A549 (cell line): ENCODE measurements at regions not wholly inside any gene's neighbourhood (a gene's known extent, or its start where the extent isn't known, plus 50 kb on each side); places are given as distances from the start of the nearest gene placed in this dataset.

Experiments
- ATAC-seq, 2 experiments: fragments of 200-7000 bp in 1 of 2; fragments of >200 bp in 1 of 2; cut with Nextera tagmentation in 1 of 2; cut with Tn5 transposase in 1 of 2; 3 replicates each; pipeline versions ENCODE4 v1.8.0 to v1.9.1; 2018 to 2020; ENCODE audit warnings: mild to moderate bottlenecking in 1 of 2, moderate library complexity in 1 of 2
- CTCF ChIA-PET: fragments of 300-600 bp; sonication (Branson Sonifier 250); formaldehyde crosslinking; extraction: SDS; loops from one replicate; lab custom pipeline; 2021; ENCODE audit warnings: antibody characterized with exemption, inconsistent platforms; lab: Yijun Ruan, JAX
- POLR2A ChIA-PET: fragments of 350-600 bp; formaldehyde crosslinking; extraction: SDS; loops from one replicate; lab custom pipeline; 2021; ENCODE audit warnings: antibody characterized with exemption, inconsistent platforms; lab: Yijun Ruan, JAX
- DNase-seq, 2 experiments: peaks; one replicate each; pipeline versions ENCODE4 v3.0.0 to v3.0.0-alpha.2; 2011 to 2016; ENCODE audit warnings: low read depth in 1 of 2, low spot score in 1 of 2
- FAIRE-seq: peaks from 2 replicates; lab custom pipeline; 2011; peaks lifted over from hg19 to GRCh38; lab: Jason Lieb, UNC
- H3K27ac ChIP-seq, 2 experiments: fragments of >200 bp; sonication (Bioruptor Twin); formaldehyde crosslinking; 3 replicates each; pipeline ENCODE4 v1.5.1; 2016 to 2017
- H3K4me1 ChIP-seq: fragments of >200 bp; sonication (Bioruptor Twin); formaldehyde crosslinking; 3 replicates; pipeline ENCODE4 v1.6.1; 2016
- H3K4me2 ChIP-seq: fragments of >200 bp; sonication (Bioruptor Twin); formaldehyde crosslinking; 3 replicates; pipeline ENCODE4 v1.6.1; 2016
- H3K4me3 ChIP-seq: fragments of >200 bp; sonication (Bioruptor Twin); formaldehyde crosslinking; 3 replicates; pipeline ENCODE4 v1.5.1; 2016
- H3K9me3 ChIP-seq: fragments of >200 bp; sonication (Bioruptor Twin); formaldehyde crosslinking; 3 replicates; pipeline ENCODE4 v1.6.1; 2016
- BHLHE40 ChIP-seq: IDR thresholded peaks from 2 replicates; pipeline ENCODE4 v1.6.1; 2012; ENCODE audit warnings: low read depth, low read length, inconsistent platforms
- CHD4 ChIP-seq: fragments of 200-600 bp; sonication (generic); IDR thresholded peaks from 2 replicates; pipeline ENCODE4 v1.6.1; 2016; ENCODE audit warnings: antibody characterized with exemption, mild to moderate bottlenecking, borderline replicate concordance
- EHF ChIP-seq: fragments of 250-450 bp; sonication (Bioruptor Pico); IDR thresholded peaks from 2 replicates; pipeline ENCODE4 v1.5.0; 2020; ENCODE audit warnings: mild to moderate bottlenecking
- ESRRA ChIP-seq: fragments of 150-350 bp; IDR thresholded peaks from 2 replicates; pipeline ENCODE4 v1.6.1; 2014; ENCODE audit warnings: mild to moderate bottlenecking, low read length, borderline replicate concordance
- FOXS1 ChIP-seq: fragments of 250-450 bp; sonication (Bioruptor Pico); IDR thresholded peaks from 2 replicates; pipeline ENCODE4 v1.5.0; 2020; ENCODE audit warnings: mild to moderate bottlenecking, moderate library complexity
- HOXA7 ChIP-seq: fragments of 250-450 bp; sonication (Bioruptor Pico); IDR thresholded peaks from 2 replicates; pipeline ENCODE4 v1.5.0; 2020; ENCODE audit warnings: mild to moderate bottlenecking, moderate library complexity
- MAZ ChIP-seq: fragments of 150-350 bp; IDR thresholded peaks from 2 replicates; pipeline ENCODE4 v1.6.1; 2014; ENCODE audit warnings: antibody characterized with exemption, low read depth, low read length, borderline replicate concordance
- NFE2L2 ChIP-seq: fragments of 150-350 bp; conservative IDR thresholded peaks from 2 replicates; pipeline ENCODE4 v1.6.1; 2014; ENCODE audit warnings: low read length
- POLR2AphosphoS2 ChIP-seq: conservative IDR thresholded peaks from 2 replicates; pipeline ENCODE4 v1.6.1; 2012; ENCODE audit warnings: low read length, improper control_type of control experiment, inconsistent platforms
- RAD21 ChIP-seq, 2 experiments: fragments of >200 bp in 1 of 2; sonication (Bioruptor Twin) in 1 of 2; formaldehyde crosslinking in 1 of 2; IDR thresholded peaks in 1 of 2; conservative IDR thresholded peaks in 1 of 2; 2 replicates in 1 of 2; 3 replicates in 1 of 2; pipeline ENCODE4 v1.6.1; 2012 to 2018; ENCODE audit warnings: inconsistent platforms in 1 of 2
- RCOR1 ChIP-seq: fragments of 150-350 bp; IDR thresholded peaks from 2 replicates; pipeline ENCODE4 v1.6.1; 2014; ENCODE audit warnings: antibody characterized with exemption, low read length, low read depth
- TFCP2L1 ChIP-seq: fragments of 250-450 bp; sonication (Bioruptor Pico); IDR thresholded peaks from 2 replicates; pipeline ENCODE4 v1.5.0; 2021; ENCODE audit warnings: mild to moderate bottlenecking
- ZNF302 ChIP-seq: fragments of 250-450 bp; sonication (Bioruptor Pico); IDR thresholded peaks from 2 replicates; pipeline ENCODE4 v1.9.0; 2021; ENCODE audit warnings: inconsistent platforms, mild to moderate bottlenecking, moderate library complexity
- WGBS: methylation state at CpG from one replicate; pipeline ENCODE4 v1.1.6; 2017; ENCODE audit errors: missing lambda C conversion rate; 5-methylcytosine and 5-hydroxymethylcytosine counted together
- TF ChIP-seq, protein P1 (sequence below): fragments of 250-450 bp; sonication (Bioruptor Pico); IDR thresholded peaks from 2 replicates; pipeline ENCODE4 v1.5.0; 2020; ENCODE audit warnings: low read depth, mild to moderate bottlenecking, moderate library complexity
- TF ChIP-seq, protein P2 (sequence below): IDR thresholded peaks from 2 replicates; pipeline ENCODE4 v1.6.1; 2012
- TF ChIP-seq, protein P3 (sequence below): fragments of 450-650 bp; IDR thresholded peaks from 2 replicates; pipeline ENCODE4 v1.6.1; 2014; ENCODE audit warnings: antibody characterized with exemption
- TF ChIP-seq, protein P4 (sequence below): fragments of 250-450 bp; sonication (Bioruptor Pico); IDR thresholded peaks from 2 replicates; pipeline ENCODE4 v1.5.0; 2021; ENCODE audit warnings: mild to moderate bottlenecking, moderate library complexity, borderline replicate concordance
- TF ChIP-seq, protein P5 (sequence below): fragments of 150-350 bp; IDR thresholded peaks from 2 replicates; pipeline ENCODE4 v1.6.1; 2014; ENCODE audit warnings: low read depth, mild to moderate bottlenecking, low read length

DNA sequence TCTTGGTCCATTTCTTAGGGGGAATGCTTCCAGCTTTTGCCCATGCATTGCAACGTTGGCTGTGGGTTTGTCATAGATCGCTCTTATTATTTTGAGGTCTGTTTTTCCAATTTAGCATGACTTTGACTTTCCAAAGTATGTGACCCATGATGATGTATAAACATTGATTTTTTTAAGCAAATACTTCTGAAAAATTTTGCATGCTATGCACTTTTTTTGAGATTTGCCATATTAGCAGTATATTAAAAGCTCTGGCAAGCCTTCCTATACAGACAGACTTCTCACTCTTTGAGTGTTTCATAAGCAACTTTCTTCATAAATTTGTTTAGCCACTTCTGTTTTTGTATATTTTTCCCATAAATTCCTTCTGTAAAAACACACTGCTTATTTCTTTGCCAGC lies 746.4 kb upstream of the LCORL start:
- Histone ChIP-seq H3K4me3 (no peak overlapping the region), H3K9me3 (no peaks in the 10 kb centered on the region), H3K4me1 (no peaks in the 10 kb centered on the region), H3K4me2 (no peak overlapping the region), H3K27ac (no peak overlapping the region)
- no peak for TF ChIP-seq RAD21 (conservative IDR thresholded peaks at IDR 0.05 in 1 of 2, IDR thresholded peaks at IDR 0.05 in 1 of 2)
- no peak for TF ChIP-seq CHD4
- TF ChIP-seq ESRRA = no peak
- TF ChIP-seq TFCP2L1 (CRISPR knock-in tag) = no peak
- TF ChIP-seq, protein P1, sequence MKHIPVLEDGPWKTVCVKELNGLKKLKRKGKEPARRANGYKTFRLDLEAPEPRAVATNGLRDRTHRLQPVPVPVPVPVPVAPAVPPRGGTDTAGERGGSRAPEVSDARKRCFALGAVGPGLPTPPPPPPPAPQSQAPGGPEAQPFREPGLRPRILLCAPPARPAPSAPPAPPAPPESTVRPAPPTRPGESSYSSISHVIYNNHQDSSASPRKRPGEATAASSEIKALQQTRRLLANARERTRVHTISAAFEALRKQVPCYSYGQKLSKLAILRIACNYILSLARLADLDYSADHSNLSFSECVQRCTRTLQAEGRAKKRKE (CRISPR knock-in tag) = no peak
- TF ChIP-seq, protein P2, sequence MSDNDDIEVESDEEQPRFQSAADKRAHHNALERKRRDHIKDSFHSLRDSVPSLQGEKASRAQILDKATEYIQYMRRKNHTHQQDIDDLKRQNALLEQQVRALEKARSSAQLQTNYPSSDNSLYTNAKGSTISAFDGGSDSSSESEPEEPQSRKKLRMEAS = no peak
- TF ChIP-seq BHLHE40 = no peak
- TF ChIP-seq ZNF302 (CRISPR knock-in tag) = no peak
- no peak for TF ChIP-seq FOXS1 (CRISPR knock-in tag)
- 0% methylated on average over 2 of the region's 2 CpGs for WGBS
- FAIRE-seq (no peak), DNase-seq (no peak), ATAC-seq (no peak)
- ChIA-PET CTCF (no interaction called here), POLR2A (no interaction called here)

DNA sequence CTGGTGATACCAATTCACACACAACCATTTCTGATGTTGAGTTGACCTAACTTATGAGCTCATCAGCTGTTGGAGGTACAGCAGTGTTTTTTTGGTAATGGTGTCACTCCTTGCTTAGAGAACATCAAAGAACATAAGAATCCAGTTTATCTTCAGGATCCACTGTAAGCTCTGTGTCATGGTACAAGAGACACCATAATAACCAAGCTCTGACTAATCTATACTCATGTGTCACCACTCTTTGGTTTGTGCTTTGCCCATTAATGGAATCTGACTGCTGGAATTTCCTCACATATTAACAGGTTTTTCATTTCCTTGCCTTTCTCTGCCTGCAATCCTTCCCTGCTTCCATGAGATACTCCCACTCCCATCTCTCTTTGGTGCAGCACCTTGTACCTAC lies 735.1 kb upstream of the LCORL start:
- TF ChIP-seq POLR2AphosphoS2 (no peak), HOXA7 (no peak), NFE2L2 (no peak)
- TF ChIP-seq, protein P3, sequence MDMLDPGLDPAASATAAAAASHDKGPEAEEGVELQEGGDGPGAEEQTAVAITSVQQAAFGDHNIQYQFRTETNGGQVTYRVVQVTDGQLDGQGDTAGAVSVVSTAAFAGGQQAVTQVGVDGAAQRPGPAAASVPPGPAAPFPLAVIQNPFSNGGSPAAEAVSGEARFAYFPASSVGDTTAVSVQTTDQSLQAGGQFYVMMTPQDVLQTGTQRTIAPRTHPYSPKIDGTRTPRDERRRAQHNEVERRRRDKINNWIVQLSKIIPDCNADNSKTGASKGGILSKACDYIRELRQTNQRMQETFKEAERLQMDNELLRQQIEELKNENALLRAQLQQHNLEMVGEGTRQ = no peak
- Histone ChIP-seq H3K4me2 (no peak overlapping the region), H3K4me3 (no peak overlapping the region), H3K27ac (no peak overlapping the region), H3K4me1 (no peaks in the 10 kb centered on the region), H3K9me3 (no peaks in the 10 kb centered on the region)
- ATAC-seq = no peak
- FAIRE-seq = no peak
- ChIA-PET POLR2A (no interaction called here), CTCF (no interaction called here)
- DNase-seq = no peak

DNA sequence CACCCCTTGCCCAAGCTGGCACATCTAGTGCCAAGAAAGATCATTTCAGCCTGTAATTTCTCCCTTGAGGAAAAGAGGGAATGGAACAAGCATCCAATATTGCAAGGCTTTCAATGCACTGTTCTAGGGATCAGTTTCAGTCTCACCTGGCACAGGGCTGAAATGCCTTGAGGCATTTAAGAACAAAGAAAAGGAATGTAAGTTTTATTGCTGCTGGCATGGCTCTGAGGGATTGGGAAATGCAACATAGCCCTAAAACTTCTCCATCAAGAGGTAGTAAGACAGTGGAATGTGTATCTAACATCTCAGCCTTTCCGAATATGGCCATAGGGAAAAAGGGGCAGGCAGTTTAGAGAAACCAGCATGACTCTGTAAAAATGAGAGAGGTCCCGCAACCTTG lies 732.6 kb upstream of the LCORL start:
- CTCF ChIA-PET = no interaction called here
- Histone ChIP-seq H3K4me1 (no peaks in the 10 kb centered on the region), H3K4me3 (no peak overlapping the region), H3K9me3 (no peaks in the 10 kb centered on the region), H3K4me2 (no peak overlapping the region), H3K27ac (no peak overlapping the region)
- no peak for DNase-seq
- no peak for FAIRE-seq
- no peak for ATAC-seq
- WGBS = 9% methylated on average over 2 of the region's 2 CpGs
- POLR2A ChIA-PET = no interaction called here
- no peak for TF ChIP-seq RCOR1
- TF ChIP-seq EHF = no peak
- TF ChIP-seq, protein P4, sequence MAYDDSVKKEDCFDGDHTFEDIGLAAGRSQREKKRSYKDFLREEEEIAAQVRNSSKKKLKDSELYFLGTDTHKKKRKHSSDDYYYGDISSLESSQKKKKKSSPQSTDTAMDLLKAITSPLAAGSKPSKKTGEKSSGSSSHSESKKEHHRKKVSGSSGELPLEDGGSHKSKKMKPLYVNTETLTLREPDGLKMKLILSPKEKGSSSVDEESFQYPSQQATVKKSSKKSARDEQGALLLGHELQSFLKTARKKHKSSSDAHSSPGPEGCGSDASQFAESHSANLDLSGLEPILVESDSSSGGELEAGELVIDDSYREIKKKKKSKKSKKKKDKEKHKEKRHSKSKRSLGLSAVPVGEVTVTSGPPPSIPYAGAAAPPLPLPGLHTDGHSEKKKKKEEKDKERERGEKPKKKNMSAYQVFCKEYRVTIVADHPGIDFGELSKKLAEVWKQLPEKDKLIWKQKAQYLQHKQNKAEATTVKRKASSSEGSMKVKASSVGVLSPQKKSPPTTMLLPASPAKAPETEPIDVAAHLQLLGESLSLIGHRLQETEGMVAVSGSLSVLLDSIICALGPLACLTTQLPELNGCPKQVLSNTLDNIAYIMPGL (CRISPR knock-in tag) = no peak
- TF ChIP-seq MAZ = no peak
- no peak for TF ChIP-seq TFCP2L1 (CRISPR knock-in tag)
- TF ChIP-seq, protein P5, sequence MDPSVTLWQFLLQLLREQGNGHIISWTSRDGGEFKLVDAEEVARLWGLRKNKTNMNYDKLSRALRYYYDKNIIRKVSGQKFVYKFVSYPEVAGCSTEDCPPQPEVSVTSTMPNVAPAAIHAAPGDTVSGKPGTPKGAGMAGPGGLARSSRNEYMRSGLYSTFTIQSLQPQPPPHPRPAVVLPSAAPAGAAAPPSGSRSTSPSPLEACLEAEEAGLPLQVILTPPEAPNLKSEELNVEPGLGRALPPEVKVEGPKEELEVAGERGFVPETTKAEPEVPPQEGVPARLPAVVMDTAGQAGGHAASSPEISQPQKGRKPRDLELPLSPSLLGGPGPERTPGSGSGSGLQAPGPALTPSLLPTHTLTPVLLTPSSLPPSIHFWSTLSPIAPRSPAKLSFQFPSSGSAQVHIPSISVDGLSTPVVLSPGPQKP = no peak
